NCI-H2171 treated with DMSO at 0.1 percent for 48 hours (cell line): ENCODE measurements at regions not wholly inside any gene's neighbourhood (a gene's known extent, or its start where the extent isn't known, plus 50 kb on each side); places are given as distances from the start of the nearest gene placed in this dataset.
"Not testable (repeated sequence)": the region's sequence is repeated elsewhere in the genome, so short reads cannot be mapped to it uniquely, and the experiment has no call there.

Source experiments
- DNase-seq: peaks from one replicate; lab custom pipeline; 2025; lab: John Stamatoyannopoulos, UW

GRCh38 chr14:82587226-82587625 is 1053.6 kb upstream of the SEL1L start:
- no peak for DNase-seq

GRCh38 chr14:82595466-82595865 is 1061.8 kb upstream of the SEL1L start:
- DNase-seq = peak; percentile 50

- DNase-seq = no peak
Measured at GRCh38 chr14:82602794-82603193, 1069.1 kb upstream of the SEL1L start.

GRCh38 chr14:82604819-82605218 is 1071.2 kb upstream of the SEL1L start:
- DNase-seq = no peak

GRCh38 chr14:82621881-82622450 is 1088.3 kb upstream of the SEL1L start:
- DNase-seq = no peak

GRCh38 chr14:82626156-82627066 is 1092.8 kb upstream of the SEL1L start:
- DNase-seq = no peak

- DNase-seq = no peak
Measured at GRCh38 chr14:82635915-82636314, 1102.3 kb upstream of the SEL1L start.

GRCh38 chr14:82636426-82636825 is 1102.8 kb upstream of the SEL1L start:
- peak; percentile 13 for DNase-seq

- DNase-seq = no peak
Measured at GRCh38 chr14:82641050-82641540, 1107.4 kb upstream of the SEL1L start.

- no peak for DNase-seq
Measured at GRCh38 chr14:82642425-82642824, 1108.8 kb upstream of the SEL1L start.

GRCh38 chr14:82647088-82647810 is 1113.6 kb upstream of the SEL1L start:
- DNase-seq = no peak

GRCh38 chr14:82655770-82656169 is 1122.1 kb upstream of the SEL1L start:
- peak; percentile 8 for DNase-seq

- no peak for DNase-seq
Measured at GRCh38 chr14:82657186-82657675, 1123.6 kb upstream of the SEL1L start.

- DNase-seq = no peak
Measured at GRCh38 chr14:82661258-82661657, 1127.6 kb upstream of the SEL1L start.

- DNase-seq = no peak
Measured at GRCh38 chr14:82667006-82667405, 1133.4 kb upstream of the SEL1L start.

GRCh38 chr14:82667501-82667900 is 1133.8 kb upstream of the SEL1L start:
- no peak for DNase-seq

GRCh38 chr14:82676403-82676802 is 1142.8 kb upstream of the SEL1L start:
- DNase-seq = no peak

GRCh38 chr14:82689948-82690347 is 1156.3 kb upstream of the SEL1L start:
- DNase-seq = no peak

GRCh38 chr14:82691191-82691590 is 1157.5 kb upstream of the SEL1L start:
- not testable (repeated sequence) for DNase-seq

GRCh38 chr14:82694820-82695219 is 1161.2 kb upstream of the SEL1L start:
- no peak for DNase-seq

- DNase-seq = no peak
Measured at GRCh38 chr14:82704218-82704617, 1170.6 kb upstream of the SEL1L start.

GRCh38 chr14:82710267-82710841 is 1176.7 kb upstream of the SEL1L start:
- DNase-seq = peak; percentile 65
